Heart left ventricle (tissue), 16 donors: ENCODE measurements at regions not wholly inside any gene's neighbourhood (a gene's known extent, or its start where the extent isn't known, plus 50 kb on each side); places are given as distances from the start of the nearest gene placed in this dataset.

ENCODE experiments used
- ATAC-seq, 4 donors: fragments of 200-7000 bp; cut with Tn5 transposase; one replicate each; pipeline ENCODE4 v1.9.1; 2020 to 2022; ENCODE audit warnings: moderate library complexity in 4 of 4, mild to moderate bottlenecking in 3 of 4, moderate number of reproducible peaks in 1 of 4
- DNase-seq, 5 donors: peaks; one replicate each; pipeline ENCODE4 v3.0.0-alpha.2; 2020
- H3K27ac ChIP-seq, 12 donors: fragments of 200-600 bp; sonication (generic) in 4 of 12; one replicate each; pipeline versions ENCODE4 v1.5.0 to v1.8.0; 2016 to 2022; ENCODE audit warnings: mild to moderate bottlenecking in 2 of 12
- H3K27me3 ChIP-seq, 9 donors: fragments of 200-600 bp; sonication (generic) in 2 of 9; one replicate each; pipeline versions ENCODE4 v1.5.1 to v1.8.0; 2016 to 2022; ENCODE audit warnings: mild to moderate bottlenecking in 3 of 9
- H3K36me3 ChIP-seq, 9 donors: fragments of 200-600 bp; sonication (generic) in 2 of 9; one replicate each; pipeline versions ENCODE4 v1.5.0 to v1.8.0; 2018 to 2022; ENCODE audit warnings: mild to moderate bottlenecking in 2 of 9
- H3K4me1 ChIP-seq, 12 donors: fragments of 200-600 bp; sonication (generic) in 4 of 12; one replicate each; pipeline versions ENCODE4 v1.5.0 to v1.8.0; 2016 to 2022; ENCODE audit warnings: mild to moderate bottlenecking in 3 of 12
- H3K4me3 ChIP-seq, 12 donors: fragments of 200-600 bp; sonication (generic) in 4 of 12; one replicate each; pipeline versions ENCODE4 v1.5.0 to v1.8.0; 2017 to 2022; ENCODE audit warnings: mild to moderate bottlenecking in 9 of 12, moderate library complexity in 4 of 12
- H3K9me3 ChIP-seq, 12 donors: fragments of 200-600 bp; sonication (generic) in 4 of 12; one replicate each; pipeline versions ENCODE4 v1.5.0 to v1.8.0; 2016 to 2022; ENCODE audit warnings: mild to moderate bottlenecking in 1 of 12
- CTCF ChIP-seq, 12 donors: fragments of 200-600 bp; sonication (generic) in 4 of 12; IDR thresholded peaks; one replicate each; pipeline versions ENCODE4 v1.5.0 to v1.8.0; 2018 to 2022; ENCODE audit warnings: antibody characterized with exemption in 12 of 12, mild to moderate bottlenecking in 5 of 12
- POLR2A ChIP-seq, 2 donors: fragments of 450-650 bp; IDR thresholded peaks; one replicate each; pipeline ENCODE4 v1.6.1; 2017; ENCODE audit warnings: antibody characterized with exemption in 2 of 2, mild to moderate bottlenecking in 2 of 2, moderate library complexity in 2 of 2
- WGBS, 4 donors: extraction: QIAGEN DNeasy Blood & Tissue Kit in 2 of 4; methylation state at CpG; one replicate each; pipeline versions ENCODE4 v1.1.5 to v1.1.7; 2013 to 2018; 5-methylcytosine and 5-hydroxymethylcytosine counted together
- intact Hi-C, 10 donors: fragments of 100-400 bp; cut with DNase I; formaldehyde crosslinking; loops; one replicate each; pipeline versions ENCODE4 v1.11.1 to v1.14.2; 2022
- donor health status: ischemic (EF 13 %, LVEDD 7.1; RV severe dilation, severe dysfunction).
- donor health status: healthy with polysubstance abuse.
- donor health status: DM: no; HTN: yes; CAD: no.
- donor health status: DM: no; HTN: no; CAD: no.
- donor health status: ischemic (EF 25% LVEDD 6.9; RV normal size, moderate dysfunction).
- donor health status: ischemic (EF 25% LVEDD 5.7; RV mildly dilated, moderate dysfunction).
- donor health status: healthy.
- donor health status: DM: yes; HTN: yes; CAD: no.
- donor health status: ischemic (EF 35%, LVEDD 5.7; RV mildly dilated, moderate dysfunction).
- donor health status: nonischemic (EF 11% LVEDD 7.7; RV severe dilation, severe dysfunction).
- donor health status: DM: yes; HTN: yes; CAD: no.
- donor health status: PGD.
- donor health status: ischemic (EF 29% LVEDD 5.4; RV normal size, mild dysfunction).
- donor health status: nonischemic (EF 23%, LVEDD 6.1; RV moderate dilation, normal function).

GRCh38 chr16:65959983-65960382, 406.5 kb upstream of the CDH5 start:
- Histone ChIP-seq H3K4me1 (no peaks in the 10 kb centered on the region), H3K9me3 (no peaks in the 10 kb centered on the region), H3K36me3 (no peaks in the 10 kb centered on the region), H3K27me3 (peaks cover 0 to 2% (median 0%) of the 10 kb centered on the region in 9 donors), H3K4me3 (no peak overlapping the region), H3K27ac (no peak overlapping the region)
- ATAC-seq (no peak), DNase-seq (no peak)
- 79 to 90% (median 85%) methylated on average over 2 of the region's 2 CpGs for WGBS, 4 donors
- no peak for TF ChIP-seq POLR2A (IDR thresholded peaks at IDR 0.05)
- intact Hi-C loops, result no loop called here

- WGBS, 4 donors, result 48 to 57% (median 51%) methylated on average over 3 of the region's 3 CpGs
These were observed 408.4 kb upstream of the CDH5 start for GRCh38 chr16:65958086-65958485.

GRCh38 chr16:65956100-65956499, 410.4 kb upstream of the CDH5 start:
- no peak overlapping the region for H3K27ac ChIP-seq
- TF ChIP-seq CTCF (IDR thresholded peaks at IDR 0.05), result no peak
- no peak for TF ChIP-seq POLR2A (IDR thresholded peaks at IDR 0.05)
- ATAC-seq, result no peak
- 71 to 100% (median 96%) methylated on average over 1 of the region's 1 CpG for WGBS, 4 donors
- intact Hi-C loops, result no loop called here
- H3K4me1 ChIP-seq, result no peaks in the 10 kb centered on the region
- H3K27me3 ChIP-seq, result peaks cover 0 to 9% (median 0%) of the 10 kb centered on the region in 9 donors
- no peaks in the 10 kb centered on the region for H3K9me3 ChIP-seq
- no peak for DNase-seq
- no peak overlapping the region for H3K4me3 ChIP-seq
- no peaks in the 10 kb centered on the region for H3K36me3 ChIP-seq

More at GRCh38 chr16:65958086-65958485, 408.4 kb upstream of the CDH5 start:
- no peak for DNase-seq
- TF ChIP-seq POLR2A (IDR thresholded peaks at IDR 0.05) (no peak), CTCF (IDR thresholded peaks at IDR 0.05) (no peak)
- no peaks in the 10 kb centered on the region for H3K4me1 ChIP-seq
- H3K27ac ChIP-seq, result no peak overlapping the region
- intact Hi-C loops, result no loop called here
- no peaks in the 10 kb centered on the region for H3K9me3 ChIP-seq
- no peak for ATAC-seq
- no peak overlapping the region for H3K4me3 ChIP-seq
- no peaks in the 10 kb centered on the region for H3K36me3 ChIP-seq
- H3K27me3 ChIP-seq, result no peaks in the 10 kb centered on the region

GRCh38 chr16:65954446-65954845, 412.0 kb upstream of the CDH5 start:
- no peak for DNase-seq
- WGBS, 4 donors, result 89 to 98% (median 95%) methylated on average over 2 of the region's 2 CpGs
- Histone ChIP-seq H3K4me3 (no peak overlapping the region), H3K9me3 (no peaks in the 10 kb centered on the region), H3K4me1 (no peaks in the 10 kb centered on the region), H3K27ac (no peak overlapping the region), H3K27me3 (peaks cover 0 to 9% (median 0%) of the 10 kb centered on the region in 9 donors), H3K36me3 (no peaks in the 10 kb centered on the region)
- TF ChIP-seq CTCF (IDR thresholded peaks at IDR 0.05), result no peak
- no peak for TF ChIP-seq POLR2A (IDR thresholded peaks at IDR 0.05)
- ATAC-seq, result no peak
- intact Hi-C loops, result no loop called here

- Histone ChIP-seq H3K4me1 (no peaks in the 10 kb centered on the region), H3K4me3 (no peak overlapping the region), H3K27ac (no peak overlapping the region), H3K27me3 (peaks cover 0 to 9% (median 0%) of the 10 kb centered on the region in 9 donors), H3K9me3 (no peaks in the 10 kb centered on the region), H3K36me3 (no peaks in the 10 kb centered on the region)
- ATAC-seq, result no peak
- no peak for TF ChIP-seq CTCF (IDR thresholded peaks at IDR 0.05)
- TF ChIP-seq POLR2A (IDR thresholded peaks at IDR 0.05), result no peak
- WGBS, 4 donors, result 61 to 66% (median 62%) methylated on average over 3 of the region's 3 CpGs
- intact Hi-C loops, result no loop called here
- no peak for DNase-seq
These were observed 416.3 kb upstream of the CDH5 start for GRCh38 chr16:65950211-65950610.
